ENCODE measurements at regions not wholly inside any gene's neighbourhood (a gene's known extent, or its start where the extent isn't known, plus 50 kb on each side); places are given as distances from the start of the nearest gene placed in this dataset.

- no peak for DNase-seq (ENCODE audit: low read depth, low spot score)
These were observed 683.1 kb downstream of the DIAPH3 start for GRCh38 chr13:59480396-59481259.

GRCh38 chr13:59483501-59484145, 680.1 kb downstream of the DIAPH3 start:
- no peak for DNase-seq (ENCODE audit: low read depth, low spot score)

GRCh38 chr13:59487883-59488282, 675.8 kb downstream of the DIAPH3 start:
- DNase-seq (ENCODE audit: low read depth, low spot score) = no peak

- DNase-seq (ENCODE audit: low read depth, low spot score) = no peak
These were observed 675.3 kb downstream of the DIAPH3 start for GRCh38 chr13:59488436-59488835.

GRCh38 chr13:59490651-59491050, 673.1 kb downstream of the DIAPH3 start:
- DNase-seq (ENCODE audit: low read depth, low spot score) = no peak

- DNase-seq (ENCODE audit: low read depth, low spot score) = no peak
These were observed 671.6 kb downstream of the DIAPH3 start for GRCh38 chr13:59492030-59492636.

GRCh38 chr13:59493436-59493965, 670.2 kb downstream of the DIAPH3 start:
- no peak for DNase-seq (ENCODE audit: low read depth, low spot score)

GRCh38 chr13:59494151-59494550, 669.6 kb downstream of the DIAPH3 start:
- DNase-seq (ENCODE audit: low read depth, low spot score) = no peak

- no peak for DNase-seq (ENCODE audit: low read depth, low spot score)
These were observed 669.2 kb downstream of the DIAPH3 start for GRCh38 chr13:59494560-59494970.

GRCh38 chr13:59495299-59495698, 668.4 kb downstream of the DIAPH3 start:
- no peak for DNase-seq (ENCODE audit: low read depth, low spot score)

GRCh38 chr13:59495936-59496512, 667.7 kb downstream of the DIAPH3 start:
- no peak for DNase-seq (ENCODE audit: low read depth, low spot score)

GRCh38 chr13:59497621-59498247, 666.0 kb downstream of the DIAPH3 start:
- no peak for DNase-seq (ENCODE audit: low read depth, low spot score)

- DNase-seq (ENCODE audit: low read depth, low spot score) = no peak
These were observed 662.7 kb downstream of the DIAPH3 start for GRCh38 chr13:59501004-59501403.

GRCh38 chr13:59504407-59504806, 659.3 kb downstream of the DIAPH3 start:
- DNase-seq (ENCODE audit: low read depth, low spot score) = no peak

- no peak for DNase-seq (ENCODE audit: low read depth, low spot score)
These were observed 653.3 kb downstream of the DIAPH3 start for GRCh38 chr13:59510386-59510785.

- DNase-seq (ENCODE audit: low read depth, low spot score) = no peak
These were observed 650.0 kb downstream of the DIAPH3 start for GRCh38 chr13:59513686-59514085.

GRCh38 chr13:59514316-59514715, 649.4 kb downstream of the DIAPH3 start:
- no peak for DNase-seq (ENCODE audit: low read depth, low spot score)

- no peak for DNase-seq (ENCODE audit: low read depth, low spot score)
These were observed 643.9 kb downstream of the DIAPH3 start for GRCh38 chr13:59519819-59520218.

GRCh38 chr13:59521549-59521948, 642.2 kb downstream of the DIAPH3 start:
- no peak for DNase-seq (ENCODE audit: low read depth, low spot score)

GRCh38 chr13:59522652-59523051, 641.1 kb downstream of the DIAPH3 start:
- DNase-seq (ENCODE audit: low read depth, low spot score) = no peak

GRCh38 chr13:59527500-59527899, 636.2 kb downstream of the DIAPH3 start:
- DNase-seq (ENCODE audit: low read depth, low spot score) = no peak
